DLD1 (cell line): ENCODE measurements at regions not wholly inside any gene's neighbourhood (a gene's known extent, or its start where the extent isn't known, plus 50 kb on each side); places are given as distances from the start of the nearest gene placed in this dataset.
"Not testable (repeated sequence)": the region's sequence is repeated elsewhere in the genome, so short reads cannot be mapped to it uniquely, and the experiment has no call there.

Experiments used
- in situ Hi-C: cut with HindIII; loops from 2 replicates; pipeline ENCODE4 v1.10.0; 2017; ENCODE audit warnings: low sequenced_read_pairs

- in situ Hi-C loops = no loop called here
Measured at GRCh38 chr22:22817468-22818201, 70.0 kb upstream of the IGLL5 start.

- in situ Hi-C loops = no loop called here
Measured at GRCh38 chr22:22818202-22818538, 69.4 kb upstream of the IGLL5 start.

GRCh38 chr22:22818861-22819855 lies 68.5 kb upstream of the IGLL5 start:
- in situ Hi-C loops = no loop called here

- in situ Hi-C loops = no loop called here
Measured at GRCh38 chr22:22820076-22820475, 67.5 kb upstream of the IGLL5 start.

- in situ Hi-C loops = no loop called here
Measured at GRCh38 chr22:22820626-22821025, 67.0 kb upstream of the IGLL5 start.

- in situ Hi-C loops = no loop called here
Measured at GRCh38 chr22:22821340-22821739, 66.3 kb upstream of the IGLL5 start.

- in situ Hi-C loops = no loop called here
Measured at GRCh38 chr22:22822106-22822505, 65.5 kb upstream of the IGLL5 start.

- in situ Hi-C loops = not testable (repeated sequence)
Measured at GRCh38 chr22:22822553-22822952, 65.1 kb upstream of the IGLL5 start.

GRCh38 chr22:22823131-22823810 lies 64.3 kb upstream of the IGLL5 start:
- in situ Hi-C loops = no loop called here

GRCh38 chr22:22824340-22825212 lies 63.0 kb upstream of the IGLL5 start:
- in situ Hi-C loops = no loop called here

GRCh38 chr22:22825213-22825593 lies 62.4 kb upstream of the IGLL5 start:
- in situ Hi-C loops = no loop called here

- in situ Hi-C loops = no loop called here
Measured at GRCh38 chr22:22827187-22827939, 60.3 kb upstream of the IGLL5 start.

- in situ Hi-C loops = no loop called here
Measured at GRCh38 chr22:22830193-22830592, 57.4 kb upstream of the IGLL5 start.

- in situ Hi-C loops = no loop called here
Measured at GRCh38 chr22:22830957-22831688, 56.5 kb upstream of the IGLL5 start.

GRCh38 chr22:22833059-22833458 lies 54.6 kb upstream of the IGLL5 start:
- in situ Hi-C loops = no loop called here

- in situ Hi-C loops = no loop called here
Measured at GRCh38 chr22:22833488-22833887, 54.1 kb upstream of the IGLL5 start.

GRCh38 chr22:22834204-22834603 lies 53.4 kb upstream of the IGLL5 start:
- in situ Hi-C loops = no loop called here

GRCh38 chr22:22834783-22835182 lies 52.8 kb upstream of the IGLL5 start:
- in situ Hi-C loops = no loop called here

- in situ Hi-C loops = no loop called here
Measured at GRCh38 chr22:22835242-22835641, 52.4 kb upstream of the IGLL5 start.
